A673 (cell line): ENCODE measurements at regions not wholly inside any gene's neighbourhood (a gene's known extent, or its start where the extent isn't known, plus 50 kb on each side); places are given as distances from the start of the nearest gene placed in this dataset.

Source experiments
- CTCF ChIP-seq: fragments of 300-800, 200-600 bp; sonication (generic); conservative IDR thresholded peaks from 2 replicates; pipeline ENCODE4 v1.5.1; 2017; ENCODE audit warnings: low read depth, mild to moderate bottlenecking, antibody characterized with exemption, low read length, moderate library complexity, mixed read lengths
- EZH2 ChIP-seq: fragments of 200-600 bp; sonication (generic); IDR thresholded peaks from 2 replicates; pipeline ENCODE4 v1.6.1; 2017; ENCODE audit warnings: borderline replicate concordance, low read depth, mild to moderate bottlenecking, mixed read lengths, antibody characterized with exemption, low read length; ENCODE audit not compliant: poor library complexity, severe bottlenecking

GRCh38 chr14:84789012-84789411, 740.9 kb upstream of the FLRT2 start:
- TF ChIP-seq CTCF (no peak), EZH2 (no peak)
